A673 (cell line): ENCODE measurements at regions not wholly inside any gene's neighbourhood (a gene's known extent, or its start where the extent isn't known, plus 50 kb on each side); places are given as distances from the start of the nearest gene placed in this dataset.

ENCODE experiments used
- BruUV-seq: library from RNA; stranded (reverse); fragments of 400-500 nt; replicated peaks from 2 replicates; lab custom pipeline; 2021; lab: Mats Ljungman, UMichigan
- CTCF ChIA-PET: fragments of 300-600 bp; sonication (Branson Sonifier 250); formaldehyde crosslinking; loops from one replicate; lab custom pipeline; 2022; ENCODE audit warnings: antibody characterized with exemption; lab: Charles Lee
- POLR2A ChIA-PET: fragments of 300-600 bp; sonication (Branson Sonifier 250); formaldehyde crosslinking; loops from one replicate; lab custom pipeline; 2022; ENCODE audit warnings: antibody characterized with exemption; ENCODE audit not compliant: low non-redundant PET; lab: Charles Lee
- DNase-seq: peaks from one replicate; pipeline ENCODE4 v3.0.0-alpha.2; 2015; ENCODE audit warnings: low spot score
- H3K27ac ChIP-seq: fragments of 200-600 bp; sonication (generic); 2 replicates; pipeline ENCODE4 v1.5.1; 2016; ENCODE audit warnings: mixed run types, low read depth, mild to moderate bottlenecking, mixed read lengths, antibody characterized with exemption, low read length; ENCODE audit not compliant: poor library complexity, severe bottlenecking
- H3K27me3 ChIP-seq: fragments of 200-600 bp; sonication (generic); replicated peaks from 2 replicates; pipeline ENCODE4 v1.6.1; 2017; ENCODE audit warnings: mixed run types, low read depth, mild to moderate bottlenecking, mixed read lengths, antibody characterized with exemption, low read length; ENCODE audit not compliant: insufficient read depth, poor library complexity
- H3K36me3 ChIP-seq: fragments of 200-600 bp; sonication (generic); 2 replicates; pipeline ENCODE4 v1.6.1; 2016; ENCODE audit warnings: mixed run types, mild to moderate bottlenecking, mixed read lengths, antibody characterized with exemption, low read length; ENCODE audit not compliant: insufficient read depth, poor library complexity, severe bottlenecking
- H3K4me1 ChIP-seq: fragments of 200-600 bp; sonication (generic); 2 replicates; pipeline ENCODE4 v1.6.1; 2017; ENCODE audit warnings: mixed run types, mild to moderate bottlenecking, mixed read lengths, antibody characterized with exemption, low read length; ENCODE audit not compliant: insufficient read depth, poor library complexity, severe bottlenecking
- H3K4me3 ChIP-seq: fragments of 200-600 bp; sonication (generic); 2 replicates; pipeline ENCODE4 v1.5.1; 2016; ENCODE audit warnings: low read depth, mixed run types, mild to moderate bottlenecking, mixed read lengths, low read length; ENCODE audit not compliant: poor library complexity, severe bottlenecking
- H3K9me3 ChIP-seq: fragments of 200-600 bp; sonication (generic); 2 replicates; pipeline ENCODE4 v1.6.1; 2016; ENCODE audit warnings: mixed run types, low read depth, mild to moderate bottlenecking, mixed read lengths, antibody characterized with exemption, low read length; ENCODE audit not compliant: poor library complexity, severe bottlenecking
- CTCF ChIP-seq: fragments of 300-800, 200-600 bp; sonication (generic); conservative IDR thresholded peaks from 2 replicates; pipeline ENCODE4 v1.5.1; 2017; ENCODE audit warnings: low read depth, mild to moderate bottlenecking, antibody characterized with exemption, low read length, moderate library complexity, mixed read lengths
- EZH2 ChIP-seq: fragments of 200-600 bp; sonication (generic); IDR thresholded peaks from 2 replicates; pipeline ENCODE4 v1.6.1; 2017; ENCODE audit warnings: borderline replicate concordance, low read depth, mild to moderate bottlenecking, mixed read lengths, antibody characterized with exemption, low read length; ENCODE audit not compliant: poor library complexity, severe bottlenecking
- intact Hi-C: fragments of 100-400 bp; cut with micrococcal nuclease; formaldehyde crosslinking; loops from one replicate; pipeline ENCODE4 v1.10.0; 2022; ENCODE audit not compliant: unreplicated experiment

DNA sequence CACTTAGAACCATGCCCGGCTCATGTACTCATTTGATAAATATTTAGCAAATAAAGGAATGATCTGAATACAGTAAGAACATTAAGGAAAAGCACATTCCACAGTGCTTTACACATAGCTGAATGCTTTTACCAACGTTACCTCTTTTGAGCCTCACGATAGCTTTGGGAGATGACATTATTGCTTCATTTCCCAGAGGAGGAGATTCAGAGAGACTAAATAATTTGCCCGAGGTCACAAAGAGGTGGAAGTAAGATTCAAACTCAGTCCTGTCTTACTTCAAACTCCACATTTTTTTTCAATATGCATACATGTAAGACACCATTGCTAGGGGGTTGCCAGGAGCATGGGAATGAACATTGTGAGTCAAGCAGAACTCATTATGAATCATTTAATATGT, 538.5 kb downstream of the BCOR start:
- CTCF ChIA-PET: no interaction called here

GRCh38 chrX:39560271-39560670, 537.5 kb downstream of the BCOR start:
- Histone ChIP-seq H3K27me3 (no peaks in the 10 kb centered on the region), H3K36me3 (no peaks in the 10 kb centered on the region), H3K9me3 (no peaks in the 10 kb centered on the region), H3K4me1 (no peaks in the 10 kb centered on the region), H3K27ac (no peak overlapping the region), H3K4me3 (no peak overlapping the region)
- intact Hi-C loops: no loop called here
- no peak for DNase-seq
- TF ChIP-seq EZH2 (no peak), CTCF (no peak)
- BruUV-seq: no TSS peak
- ChIA-PET CTCF (no interaction called here), POLR2A (no interaction called here)

More for the DNA sequence above, 538.5 kb downstream of the BCOR start:
- TF ChIP-seq CTCF: no peak
- TF ChIP-seq EZH2: no peak
- POLR2A ChIA-PET: no interaction called here
- no peak for DNase-seq
- Histone ChIP-seq H3K9me3 (no peaks in the 10 kb centered on the region), H3K4me1 (no peaks in the 10 kb centered on the region), H3K27ac (no peak overlapping the region), H3K4me3 (no peak overlapping the region), H3K27me3 (no peaks in the 10 kb centered on the region), H3K36me3 (no peaks in the 10 kb centered on the region)
- no TSS peak for BruUV-seq
- intact Hi-C loops: no loop called here

DNA sequence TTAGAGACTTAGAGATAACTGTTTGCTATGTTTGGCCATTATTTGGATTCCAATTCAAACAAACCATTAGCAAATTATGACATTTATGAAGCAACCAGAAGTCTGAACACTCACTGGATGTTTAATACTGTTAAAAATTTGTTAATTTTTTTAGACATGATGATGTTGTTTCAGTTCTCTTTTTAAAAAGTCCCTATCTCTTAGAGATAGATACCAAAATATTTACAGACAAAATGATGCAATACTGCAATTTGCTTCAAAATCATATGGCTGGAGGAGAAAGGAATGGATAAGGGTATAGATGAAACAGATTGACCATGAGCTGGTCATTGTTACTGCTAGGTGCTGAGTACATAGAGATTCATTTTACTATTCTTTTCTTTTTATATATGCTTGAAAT, 534.6 kb downstream of the BCOR start:
- intact Hi-C loops: no loop called here
- CTCF ChIA-PET: no interaction called here
- BruUV-seq: no TSS peak

More for the DNA sequence above, 534.6 kb downstream of the BCOR start:
- Histone ChIP-seq H3K9me3 (no peaks in the 10 kb centered on the region), H3K27ac (no peak overlapping the region), H3K36me3 (no peaks in the 10 kb centered on the region), H3K4me3 (no peak overlapping the region), H3K4me1 (no peaks in the 10 kb centered on the region), H3K27me3 (no peaks in the 10 kb centered on the region)
- POLR2A ChIA-PET: no interaction called here
- DNase-seq: no peak
- TF ChIP-seq CTCF (no peak), EZH2 (no peak)
